Stimulated activated CD4-positive, alpha-beta T cell treated with anti-CD3 and anti-CD28 coated beads, Interleukin-12 subunit alpha, Interleukin-12 subunit beta, amount 100 ng/mL, for 48 hours (primary cell): ENCODE measurements at regions not wholly inside any gene's neighbourhood (a gene's known extent, or its start where the extent isn't known, plus 50 kb on each side); places are given as distances from the start of the nearest gene placed in this dataset.

Experiments used
- DNase-seq, 3 donors: peaks; one replicate each; pipeline ENCODE4 v3.0.0-alpha.2; 2020; ENCODE audit warnings: low read depth in 2 of 3, low spot score in 1 of 3

- DNase-seq, result no peak
Measured at GRCh38 chr18:40493316-40493715, 1461.7 kb upstream of the PIK3C3 start.

- no peak for DNase-seq
Measured at GRCh38 chr18:40489301-40489700, 1465.7 kb upstream of the PIK3C3 start.

GRCh38 chr18:40485318-40485717 lies 1469.7 kb upstream of the PIK3C3 start:
- DNase-seq, result no peak

GRCh38 chr18:40473221-40474029 lies 1481.6 kb upstream of the PIK3C3 start:
- DNase-seq, result no peak

GRCh38 chr18:40470723-40471122 lies 1484.3 kb upstream of the PIK3C3 start:
- DNase-seq, result no peak

GRCh38 chr18:40469851-40470250 lies 1485.2 kb upstream of the PIK3C3 start:
- no peak for DNase-seq

GRCh38 chr18:40469316-40469715 lies 1485.7 kb upstream of the PIK3C3 start:
- DNase-seq, result no peak

- DNase-seq, result no peak
Measured at GRCh38 chr18:40464032-40464431, 1491.0 kb upstream of the PIK3C3 start.

- DNase-seq, result no peak
Measured at GRCh38 chr18:40453903-40454302, 1501.1 kb upstream of the PIK3C3 start.

GRCh38 chr18:40452599-40452998 lies 1502.4 kb upstream of the PIK3C3 start:
- DNase-seq, result no peak

- DNase-seq, result no peak
Measured at GRCh38 chr18:40450751-40451150, 1504.3 kb upstream of the PIK3C3 start.

- DNase-seq, result no peak
Measured at GRCh38 chr18:40447820-40448219, 1507.2 kb upstream of the PIK3C3 start.

GRCh38 chr18:40440088-40440487 lies 1514.9 kb upstream of the PIK3C3 start:
- DNase-seq, result no peak

- no peak for DNase-seq
Measured at GRCh38 chr18:40437517-40437916, 1517.5 kb upstream of the PIK3C3 start.

GRCh38 chr18:40431071-40431985 lies 1523.7 kb upstream of the PIK3C3 start:
- DNase-seq, result no peak

- no peak for DNase-seq
Measured at GRCh38 chr18:40423291-40423690, 1531.7 kb upstream of the PIK3C3 start.

GRCh38 chr18:40420675-40421074 lies 1534.4 kb upstream of the PIK3C3 start:
- DNase-seq, result no peak

GRCh38 chr18:40417501-40417900 lies 1537.5 kb upstream of the PIK3C3 start:
- DNase-seq, result no peak

- DNase-seq, result no peak
Measured at GRCh38 chr18:40415821-40416220, 1539.2 kb upstream of the PIK3C3 start.

- DNase-seq, result no peak
Measured at GRCh38 chr18:40415176-40415791, 1539.8 kb upstream of the PIK3C3 start.

GRCh38 chr18:40414155-40414754 lies 1540.8 kb upstream of the PIK3C3 start:
- no peak for DNase-seq
